Activated naive CD8-positive, alpha-beta T cell (primary cell): ENCODE measurements at regions not wholly inside any gene's neighbourhood (a gene's known extent, or its start where the extent isn't known, plus 50 kb on each side); places are given as distances from the start of the nearest gene placed in this dataset.

Experiments
- H3K27ac Mint-ChIP-seq: one replicate; pipeline ENCODE4 v1.8.0; 2021; ENCODE audit warnings: mixed read lengths
- H3K27me3 Mint-ChIP-seq: one replicate; pipeline ENCODE4 v1.8.0; 2021; ENCODE audit warnings: mixed read lengths
- H3K36me3 Mint-ChIP-seq: one replicate; pipeline ENCODE4 v1.8.0; 2021; ENCODE audit warnings: mixed read lengths
- H3K4me1 Mint-ChIP-seq: one replicate; pipeline ENCODE4 v1.8.0; 2021; ENCODE audit warnings: low read depth, mixed read lengths
- H3K4me3 Mint-ChIP-seq: one replicate; pipeline ENCODE4 v1.8.0; 2021; ENCODE audit warnings: mild to moderate bottlenecking, mixed read lengths
- H3K9me3 Mint-ChIP-seq: one replicate; pipeline ENCODE4 v1.8.0; 2021; ENCODE audit warnings: low read depth, mixed read lengths

DNA sequence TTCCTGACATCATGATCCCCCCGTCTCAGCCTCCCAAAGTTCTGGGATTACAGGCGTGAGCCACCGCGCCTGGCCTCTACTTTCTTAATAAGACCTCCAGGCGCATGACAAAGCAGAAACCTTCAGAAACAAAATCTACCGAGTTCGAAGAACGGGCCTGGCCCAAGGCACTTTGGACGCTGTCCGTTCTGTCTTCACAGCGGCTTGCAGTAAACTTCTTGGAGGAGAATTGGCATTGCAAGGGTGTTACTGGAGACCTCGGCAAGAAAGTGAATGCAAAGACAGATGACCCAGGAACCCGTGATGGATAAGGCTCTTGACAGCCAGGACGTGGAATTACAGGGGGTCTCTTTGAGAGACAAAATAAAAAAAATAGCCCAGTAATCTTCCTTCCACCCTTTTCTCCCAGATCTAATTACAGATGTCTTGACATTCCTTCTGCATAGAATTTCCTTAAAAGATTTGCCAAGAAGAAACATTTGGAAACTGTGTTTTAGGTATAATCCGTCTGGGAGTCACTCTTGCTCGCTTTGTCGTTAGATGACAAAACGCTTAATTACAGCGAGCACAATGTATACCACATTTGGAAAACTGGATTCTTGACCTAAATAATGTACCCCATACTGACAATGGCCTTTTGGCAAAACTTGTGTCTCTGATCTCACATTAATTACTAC is 83.2 kb upstream of the TBX3 start:
- H3K4me3 Mint-ChIP-seq, result no peak overlapping the region
- H3K27me3 Mint-ChIP-seq, result peaks cover 4% of the 10 kb centered on the region
- H3K27ac Mint-ChIP-seq, result no peak overlapping the region
- H3K36me3 Mint-ChIP-seq, result no peaks in the 10 kb centered on the region
- no peaks in the 10 kb centered on the region for H3K4me1 Mint-ChIP-seq
- H3K9me3 Mint-ChIP-seq, result no peaks in the 10 kb centered on the region

DNA sequence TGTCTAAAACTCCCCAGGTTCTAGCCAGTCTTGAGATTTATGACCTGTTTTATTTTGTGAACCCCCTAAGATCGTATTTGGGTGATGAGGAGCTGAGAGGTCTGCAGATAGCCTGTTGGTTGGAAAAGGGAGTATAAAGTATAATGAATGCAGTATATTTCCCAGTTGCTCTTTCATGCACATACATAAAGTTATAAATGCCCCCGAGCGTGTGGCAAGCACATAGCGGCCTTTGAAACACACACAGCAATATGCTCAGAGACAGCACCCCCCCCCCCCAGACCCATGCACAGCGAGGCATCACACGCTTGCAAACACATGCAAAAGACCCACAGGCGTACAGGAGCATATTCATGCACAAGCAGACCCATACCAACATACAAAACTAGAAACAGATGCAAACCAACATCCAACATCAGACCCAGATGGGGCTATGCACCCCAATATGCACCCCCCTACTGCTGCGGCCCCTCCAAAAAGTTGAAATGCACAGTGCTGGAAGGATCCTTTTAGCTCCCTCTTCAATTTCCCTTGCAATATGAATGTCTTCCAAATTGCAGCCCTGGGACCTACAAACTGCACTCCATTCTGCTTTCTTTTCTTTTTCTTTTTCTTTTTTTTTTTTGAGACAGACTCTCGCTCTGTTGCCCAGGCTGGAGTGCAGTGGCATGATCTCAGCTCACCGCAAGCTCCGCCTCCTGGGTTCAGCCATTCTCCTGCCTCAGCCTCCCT is 82.2 kb upstream of the TBX3 start:
- Mint-ChIP-seq H3K4me3 (no peak overlapping the region), H3K4me1 (no peaks in the 10 kb centered on the region), H3K27ac (no peak overlapping the region), H3K36me3 (no peaks in the 10 kb centered on the region), H3K9me3 (no peaks in the 10 kb centered on the region), H3K27me3 (peaks cover 4% of the 10 kb centered on the region)

DNA sequence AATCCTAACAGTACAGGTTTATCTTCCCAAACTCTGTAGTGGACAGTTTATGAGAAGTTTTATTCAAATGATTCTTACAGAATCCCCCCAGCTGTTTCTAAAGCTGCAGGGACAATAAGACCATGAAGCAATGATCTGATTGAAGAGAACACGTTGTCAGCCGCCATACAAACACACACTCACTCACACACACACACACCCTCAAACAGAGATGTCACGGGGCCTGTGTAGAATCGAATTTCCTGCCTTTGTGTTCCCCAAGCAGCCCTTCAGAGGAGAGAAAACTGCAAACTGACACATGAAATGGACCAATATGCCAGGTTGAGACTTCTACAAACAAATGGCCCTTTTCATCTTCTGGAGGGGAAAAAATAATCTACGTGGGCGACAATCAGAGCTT is 80.5 kb upstream of the TBX3 start:
- no peaks in the 10 kb centered on the region for H3K36me3 Mint-ChIP-seq
- peaks cover 4% of the 10 kb centered on the region for H3K27me3 Mint-ChIP-seq
- H3K4me3 Mint-ChIP-seq, result no peak overlapping the region
- H3K27ac Mint-ChIP-seq, result no peak overlapping the region
- no peaks in the 10 kb centered on the region for H3K9me3 Mint-ChIP-seq
- no peaks in the 10 kb centered on the region for H3K4me1 Mint-ChIP-seq

DNA sequence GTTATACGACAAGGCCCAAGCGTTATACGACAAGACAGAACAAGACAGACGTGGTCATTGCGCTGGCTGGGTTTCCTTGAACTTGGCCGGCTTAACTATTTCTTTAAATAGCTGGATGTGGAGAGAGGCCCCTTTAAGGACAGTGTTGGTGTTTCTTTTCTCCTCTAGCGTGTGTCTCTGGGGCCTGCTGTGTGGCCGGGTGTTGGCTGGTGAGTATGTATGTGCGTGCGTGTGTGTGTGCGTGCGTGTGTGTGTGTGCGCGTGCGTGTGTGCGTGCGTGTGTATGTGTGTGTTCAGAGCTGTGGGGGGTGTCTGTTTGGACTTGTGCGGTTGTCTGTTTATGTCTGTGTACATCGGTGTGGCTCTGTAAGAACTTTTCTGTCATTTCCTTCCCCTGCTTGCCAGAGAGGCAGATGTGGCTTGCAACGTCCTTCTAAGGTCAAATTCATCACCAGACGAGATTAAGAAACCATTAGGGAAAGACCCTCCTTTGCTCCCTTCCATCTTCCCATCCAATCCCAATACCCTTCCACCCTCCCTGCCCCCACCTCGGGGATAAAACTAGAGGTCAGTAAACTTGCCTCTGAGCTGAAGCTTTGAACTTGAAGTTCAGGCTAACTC is 78.6 kb upstream of the TBX3 start:
- Mint-ChIP-seq H3K4me1 (no peaks in the 10 kb centered on the region), H3K36me3 (no peaks in the 10 kb centered on the region), H3K27ac (no peak overlapping the region), H3K4me3 (no peak overlapping the region), H3K9me3 (no peaks in the 10 kb centered on the region), H3K27me3 (peaks cover 6% of the 10 kb centered on the region)

DNA sequence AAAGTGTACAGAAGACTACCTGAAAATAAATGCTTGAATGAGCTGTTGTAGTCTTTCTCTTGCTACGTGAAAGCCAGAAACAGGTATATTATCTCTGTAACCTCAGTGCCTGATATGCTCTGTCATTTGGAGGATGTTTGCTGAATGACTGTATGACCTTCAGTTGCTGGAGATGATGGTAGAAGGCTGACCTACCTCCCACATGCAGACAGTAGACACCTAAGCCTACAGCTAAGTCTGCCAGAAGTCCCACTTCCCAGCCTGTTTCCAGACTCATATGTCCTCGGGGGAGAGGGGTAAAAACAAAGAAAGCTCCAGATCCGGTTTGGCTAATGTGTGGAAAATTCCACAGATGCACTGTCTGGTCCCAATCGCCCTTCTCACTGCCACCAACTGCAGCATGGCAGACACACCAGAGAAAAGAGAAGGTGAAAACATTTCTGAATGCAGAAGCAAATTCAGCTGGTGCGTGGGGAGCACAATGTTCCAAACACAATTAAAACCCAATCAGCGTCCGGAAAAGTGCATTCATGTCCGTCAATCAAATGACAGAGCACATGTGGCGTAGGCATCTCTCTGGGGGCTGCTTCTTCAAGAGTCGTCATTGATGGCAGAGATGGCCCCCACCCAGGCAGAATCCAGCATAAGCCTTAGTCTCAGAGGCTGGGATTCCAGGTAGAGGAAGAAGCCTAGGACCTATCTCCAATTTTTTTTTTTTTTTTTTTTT is 76.3 kb upstream of the TBX3 start:
- Mint-ChIP-seq H3K27ac (no peak overlapping the region), H3K9me3 (no peaks in the 10 kb centered on the region), H3K27me3 (peaks cover 6% of the 10 kb centered on the region), H3K4me3 (no peak overlapping the region), H3K36me3 (no peaks in the 10 kb centered on the region), H3K4me1 (no peaks in the 10 kb centered on the region)

DNA sequence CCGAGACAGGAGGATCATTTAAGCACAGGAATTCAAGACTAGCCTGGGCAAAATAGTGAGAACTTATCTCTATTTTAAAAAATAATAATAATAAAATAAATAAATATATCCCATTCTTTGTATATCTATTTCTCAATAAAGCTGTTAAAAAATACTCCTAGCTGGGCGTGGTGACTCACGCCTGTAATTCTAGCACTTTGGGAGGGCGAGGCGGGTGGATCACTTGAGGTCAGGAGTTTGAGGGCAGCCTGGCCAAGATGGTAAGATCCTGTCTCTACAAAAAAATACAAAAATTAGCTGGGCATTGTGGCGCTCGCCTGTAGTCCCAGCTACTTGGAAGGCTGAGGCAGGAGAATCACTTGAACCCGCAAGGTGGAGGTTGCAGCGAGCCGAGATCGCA is 75.7 kb upstream of the TBX3 start:
- Mint-ChIP-seq H3K27ac (no peak overlapping the region), H3K9me3 (no peaks in the 10 kb centered on the region), H3K36me3 (no peaks in the 10 kb centered on the region), H3K27me3 (peaks cover 6% of the 10 kb centered on the region), H3K4me1 (no peaks in the 10 kb centered on the region), H3K4me3 (no peak overlapping the region)

DNA sequence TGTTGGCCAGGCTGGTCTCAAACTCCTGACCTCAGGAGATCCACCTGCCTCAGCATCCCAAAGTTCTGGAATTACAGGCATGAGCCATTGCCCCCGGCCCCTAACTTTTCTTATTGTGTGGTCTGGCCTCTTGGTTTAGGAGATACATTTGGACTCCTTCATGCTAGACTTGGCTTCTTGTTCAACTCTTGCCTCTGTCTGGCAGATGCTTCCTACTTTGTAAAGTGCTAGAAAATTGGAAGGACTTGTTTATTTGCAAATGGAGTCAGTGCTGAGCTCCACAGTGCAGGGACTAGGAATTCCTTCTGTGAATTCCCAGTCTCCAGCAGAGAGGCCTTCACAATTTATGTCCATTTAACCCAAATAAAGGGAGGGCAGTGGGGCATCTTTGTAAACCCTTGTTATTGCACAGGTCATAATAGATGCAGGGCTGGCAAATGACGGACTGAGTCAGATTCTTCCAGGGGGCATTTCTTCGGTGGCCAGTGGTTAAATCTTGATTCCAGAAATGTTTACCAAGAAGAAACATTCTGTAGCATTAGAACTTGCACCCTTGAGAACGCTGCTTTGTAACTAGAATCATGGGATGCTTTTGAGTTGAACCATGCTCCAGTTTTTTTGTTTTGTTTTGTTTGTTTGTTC is 73.8 kb upstream of the TBX3 start:
- no peak overlapping the region for H3K4me3 Mint-ChIP-seq

DNA sequence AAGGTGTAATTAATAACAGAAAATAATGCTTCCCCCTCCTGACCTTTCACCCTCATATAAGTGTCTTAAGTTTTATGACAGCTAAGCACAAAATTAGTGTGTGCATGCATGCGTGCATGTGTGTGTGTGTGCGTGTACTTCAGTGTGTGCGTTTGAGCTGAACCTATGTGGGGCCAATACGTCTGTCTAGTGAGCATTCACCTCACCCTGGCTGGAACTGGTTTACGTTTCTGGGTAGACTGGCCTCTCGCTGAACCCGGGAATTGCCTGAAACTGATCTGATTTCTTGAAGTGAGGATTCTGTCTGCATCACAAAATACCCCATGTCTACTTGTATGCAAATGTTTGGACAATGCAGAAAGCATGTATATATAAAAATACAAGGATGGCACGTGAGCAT is 68.2 kb upstream of the TBX3 start:
- Mint-ChIP-seq H3K27ac (no peak overlapping the region), H3K4me1 (no peaks in the 10 kb centered on the region), H3K9me3 (no peaks in the 10 kb centered on the region), H3K27me3 (no peaks in the 10 kb centered on the region), H3K4me3 (no peak overlapping the region), H3K36me3 (no peaks in the 10 kb centered on the region)

More for the DNA sequence above, 73.8 kb upstream of the TBX3 start:
- no peaks in the 10 kb centered on the region for H3K4me1 Mint-ChIP-seq
- H3K9me3 Mint-ChIP-seq, result no peaks in the 10 kb centered on the region
- H3K27ac Mint-ChIP-seq, result no peak overlapping the region
- peaks cover 3% of the 10 kb centered on the region for H3K27me3 Mint-ChIP-seq
- H3K36me3 Mint-ChIP-seq, result no peaks in the 10 kb centered on the region

DNA sequence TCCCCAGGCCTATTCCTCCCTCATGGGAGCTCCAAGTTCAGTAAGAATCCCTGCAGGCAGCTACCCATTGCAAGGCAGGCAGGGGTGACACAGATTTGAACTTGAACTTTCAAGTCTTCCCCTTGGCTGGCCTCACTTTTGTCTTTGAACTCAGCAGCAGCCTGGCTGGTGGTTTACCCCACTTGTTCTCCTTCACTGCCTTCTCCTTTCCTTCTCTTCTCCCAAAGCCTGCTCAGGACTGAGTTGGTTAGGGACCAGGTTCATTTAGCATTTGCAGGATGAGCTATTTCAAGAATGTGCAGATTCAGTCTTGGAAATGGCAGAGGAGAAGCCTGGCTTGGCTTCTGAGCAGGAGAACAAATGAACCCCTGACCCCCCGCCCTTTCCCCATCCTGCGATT is 67.7 kb upstream of the TBX3 start:
- H3K27me3 Mint-ChIP-seq, result no peaks in the 10 kb centered on the region
- H3K36me3 Mint-ChIP-seq, result no peaks in the 10 kb centered on the region
- H3K4me1 Mint-ChIP-seq, result no peaks in the 10 kb centered on the region

DNA sequence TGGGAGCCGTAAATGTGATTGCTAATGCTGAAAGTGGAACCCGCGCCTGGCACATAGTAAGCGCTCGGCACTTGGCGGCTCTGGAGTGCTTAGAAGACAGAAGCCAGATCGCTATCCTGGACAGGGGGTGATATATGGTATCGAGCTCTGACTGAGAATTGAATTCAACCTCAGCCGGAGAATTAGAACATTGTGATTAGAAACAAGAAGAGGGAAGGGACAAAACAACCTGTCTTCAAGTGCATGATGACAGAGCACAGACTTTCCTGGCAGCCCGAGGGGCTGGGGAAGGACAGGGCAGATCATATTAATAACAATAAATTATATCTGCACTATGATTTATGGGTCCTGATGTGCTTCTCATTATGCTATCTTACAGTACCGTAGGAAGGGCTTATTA is 66.9 kb upstream of the TBX3 start:
- Mint-ChIP-seq H3K27me3 (no peaks in the 10 kb centered on the region), H3K36me3 (no peaks in the 10 kb centered on the region), H3K27ac (no peak overlapping the region), H3K4me3 (no peak overlapping the region), H3K4me1 (no peaks in the 10 kb centered on the region), H3K9me3 (no peaks in the 10 kb centered on the region)

More for the DNA sequence above, 67.7 kb upstream of the TBX3 start:
- H3K9me3 Mint-ChIP-seq, result no peaks in the 10 kb centered on the region
- no peak overlapping the region for H3K27ac Mint-ChIP-seq
- H3K4me3 Mint-ChIP-seq, result no peak overlapping the region

DNA sequence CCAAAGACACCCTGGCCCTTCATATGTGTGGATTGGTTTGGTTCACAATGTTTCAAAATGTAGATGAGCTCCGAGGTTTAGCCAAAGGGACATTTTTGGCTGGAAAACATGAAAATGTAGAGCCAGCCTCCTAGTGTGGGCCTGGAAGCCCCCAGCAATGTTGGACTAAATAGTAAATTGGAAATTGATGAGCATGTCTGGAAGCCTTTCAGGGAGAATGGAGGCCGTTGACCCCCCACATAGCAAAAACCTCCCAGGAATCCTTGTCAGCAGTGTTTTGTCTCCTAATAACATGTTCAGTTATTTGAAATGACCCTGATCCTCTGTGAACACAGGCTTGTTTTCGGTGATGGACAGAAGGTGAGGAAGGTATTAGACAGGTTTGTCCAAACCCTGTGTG is 65.1 kb upstream of the TBX3 start:
- Mint-ChIP-seq H3K27ac (no peak overlapping the region), H3K36me3 (no peaks in the 10 kb centered on the region), H3K4me1 (no peaks in the 10 kb centered on the region), H3K27me3 (no peaks in the 10 kb centered on the region), H3K4me3 (no peak overlapping the region), H3K9me3 (no peaks in the 10 kb centered on the region)

DNA sequence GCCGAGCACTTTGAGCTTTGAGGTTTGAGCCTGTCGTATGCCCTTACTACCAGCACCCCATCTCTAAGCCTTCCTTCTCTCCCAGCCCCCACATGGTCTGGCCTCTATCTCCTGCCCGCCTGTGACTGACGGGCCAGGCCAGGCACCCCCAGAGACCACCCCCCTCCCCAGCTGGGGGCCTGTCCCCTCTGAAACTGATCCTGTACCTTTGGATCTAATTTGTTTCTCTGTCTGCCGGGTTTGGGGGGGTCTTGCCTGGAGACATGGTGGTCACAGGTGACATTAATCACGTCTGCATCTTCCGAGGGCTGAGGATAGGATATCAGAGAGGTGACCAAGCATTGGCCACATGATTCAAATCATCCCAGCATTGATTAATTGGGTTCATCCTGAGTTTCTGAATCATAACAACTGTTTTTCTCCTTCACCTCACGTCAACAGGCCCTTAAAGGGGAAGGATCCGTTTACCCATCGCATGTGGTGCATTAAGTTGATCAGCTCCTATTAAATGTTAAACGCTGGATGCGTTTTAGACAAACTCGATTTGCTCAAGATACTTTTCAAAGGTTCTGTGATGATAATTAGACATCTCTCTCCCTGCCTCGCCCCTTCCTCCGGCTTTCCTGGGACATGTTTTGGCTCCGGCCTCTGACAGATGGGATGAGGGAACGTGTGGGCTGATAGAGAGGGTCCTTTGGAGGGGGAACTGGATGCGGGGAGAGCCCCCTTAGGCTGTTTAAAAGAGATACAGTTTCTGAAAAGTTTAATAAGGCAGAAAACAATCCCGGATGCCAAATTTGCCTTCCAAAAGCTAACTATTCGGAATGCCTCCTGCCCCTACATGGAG is 63.3 kb upstream of the TBX3 start:
- H3K36me3 Mint-ChIP-seq, result no peaks in the 10 kb centered on the region
- H3K27me3 Mint-ChIP-seq, result peaks cover 1% of the 10 kb centered on the region
- no peaks in the 10 kb centered on the region for H3K9me3 Mint-ChIP-seq
- no peak overlapping the region for H3K4me3 Mint-ChIP-seq
- H3K4me1 Mint-ChIP-seq, result no peaks in the 10 kb centered on the region
- H3K27ac Mint-ChIP-seq, result no peak overlapping the region

DNA sequence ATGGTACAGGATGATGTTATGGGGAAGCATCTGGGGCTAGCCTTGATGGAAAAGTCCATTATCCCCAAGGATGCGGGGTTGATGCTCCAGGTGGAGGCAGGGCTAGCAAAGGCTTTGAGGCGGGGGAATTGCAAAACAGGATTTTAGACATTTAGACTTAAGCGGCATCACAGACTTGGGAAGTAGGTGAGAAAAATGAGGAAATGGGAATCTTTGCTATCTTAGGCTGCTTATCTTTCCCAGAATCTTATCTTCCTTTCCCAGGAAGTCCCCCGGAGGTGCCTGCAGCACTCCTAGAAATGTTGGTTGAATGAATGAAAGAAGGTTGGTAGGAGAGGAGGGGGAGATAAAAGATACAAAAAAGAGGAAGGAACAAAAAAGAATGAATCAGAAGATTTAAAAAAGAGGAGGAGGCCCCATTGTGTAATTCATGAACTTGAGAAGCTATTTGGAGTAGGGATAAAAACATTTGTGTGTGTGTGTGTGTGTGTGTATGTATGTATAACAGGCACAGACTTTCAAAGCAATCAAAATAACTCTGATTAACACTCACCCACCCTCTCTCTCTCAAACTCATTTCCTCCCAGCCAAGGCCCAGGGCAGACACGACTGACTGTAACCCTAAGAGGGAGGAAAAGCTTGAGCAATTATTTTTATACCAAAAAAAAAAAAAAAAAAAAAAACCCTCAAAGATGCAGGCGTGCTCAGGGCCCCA is 62.5 kb upstream of the TBX3 start:
- no peaks in the 10 kb centered on the region for H3K9me3 Mint-ChIP-seq
- no peak overlapping the region for H3K27ac Mint-ChIP-seq
- no peaks in the 10 kb centered on the region for H3K4me1 Mint-ChIP-seq
- H3K27me3 Mint-ChIP-seq, result peaks cover 1% of the 10 kb centered on the region
- H3K4me3 Mint-ChIP-seq, result no peak overlapping the region
- H3K36me3 Mint-ChIP-seq, result no peaks in the 10 kb centered on the region

DNA sequence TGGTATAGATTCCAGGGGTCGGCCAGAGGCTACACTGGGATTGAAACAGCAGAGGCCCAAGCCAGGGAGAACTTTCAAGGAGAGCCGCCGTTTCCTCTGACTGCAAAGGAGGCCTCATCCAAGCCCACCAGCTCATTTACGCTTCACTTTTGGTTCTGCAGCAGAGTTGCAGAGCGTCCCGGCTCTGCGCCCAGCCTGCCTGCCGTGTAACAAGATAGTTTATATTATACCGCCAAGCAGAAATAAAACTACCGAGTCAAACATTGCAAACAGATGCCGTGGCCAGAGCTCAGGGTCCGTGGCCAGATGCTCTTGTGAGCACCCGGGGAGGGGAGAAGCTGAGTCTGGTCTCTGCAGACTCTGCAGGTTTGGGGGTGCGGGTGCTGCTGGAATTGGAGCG is 60.7 kb upstream of the TBX3 start:
- no peak overlapping the region for H3K4me3 Mint-ChIP-seq
- no peaks in the 10 kb centered on the region for H3K4me1 Mint-ChIP-seq
- no peaks in the 10 kb centered on the region for H3K36me3 Mint-ChIP-seq
- peaks cover 1% of the 10 kb centered on the region for H3K27me3 Mint-ChIP-seq
- no peaks in the 10 kb centered on the region for H3K9me3 Mint-ChIP-seq
- H3K27ac Mint-ChIP-seq, result no peak overlapping the region
